A549 (cell line): ENCODE measurements at regions not wholly inside any gene's neighbourhood (a gene's known extent, or its start where the extent isn't known, plus 50 kb on each side); places are given as distances from the start of the nearest gene placed in this dataset.

ENCODE experiments used
- ATAC-seq, 2 experiments: fragments of 200-7000 bp in 1 of 2; fragments of >200 bp in 1 of 2; cut with Nextera tagmentation in 1 of 2; cut with Tn5 transposase in 1 of 2; 3 replicates each; pipeline versions ENCODE4 v1.8.0 to v1.9.1; 2018 to 2020; ENCODE audit warnings: mild to moderate bottlenecking in 1 of 2, moderate library complexity in 1 of 2
- CTCF ChIA-PET: fragments of 300-600 bp; sonication (Branson Sonifier 250); formaldehyde crosslinking; extraction: SDS; loops from one replicate; lab custom pipeline; 2021; ENCODE audit warnings: antibody characterized with exemption, inconsistent platforms; lab: Yijun Ruan, JAX
- POLR2A ChIA-PET: fragments of 350-600 bp; formaldehyde crosslinking; extraction: SDS; loops from one replicate; lab custom pipeline; 2021; ENCODE audit warnings: antibody characterized with exemption, inconsistent platforms; lab: Yijun Ruan, JAX
- DNase-seq, 2 experiments: peaks; one replicate each; pipeline versions ENCODE4 v3.0.0 to v3.0.0-alpha.2; 2011 to 2016; ENCODE audit warnings: low read depth in 1 of 2, low spot score in 1 of 2
- FAIRE-seq: peaks from 2 replicates; lab custom pipeline; 2011; peaks lifted over from hg19 to GRCh38; lab: Jason Lieb, UNC
- H3K27ac ChIP-seq, 2 experiments: fragments of >200 bp; sonication (Bioruptor Twin); formaldehyde crosslinking; 3 replicates each; pipeline ENCODE4 v1.5.1; 2016 to 2017
- H3K4me1 ChIP-seq: fragments of >200 bp; sonication (Bioruptor Twin); formaldehyde crosslinking; 3 replicates; pipeline ENCODE4 v1.6.1; 2016
- H3K4me2 ChIP-seq: fragments of >200 bp; sonication (Bioruptor Twin); formaldehyde crosslinking; 3 replicates; pipeline ENCODE4 v1.6.1; 2016
- H3K4me3 ChIP-seq: fragments of >200 bp; sonication (Bioruptor Twin); formaldehyde crosslinking; 3 replicates; pipeline ENCODE4 v1.5.1; 2016
- H3K9me3 ChIP-seq: fragments of >200 bp; sonication (Bioruptor Twin); formaldehyde crosslinking; 3 replicates; pipeline ENCODE4 v1.6.1; 2016
- CBX8 ChIP-seq: fragments of 200-600 bp; sonication (generic); IDR thresholded peaks from 2 replicates; pipeline ENCODE4 v1.6.1; 2016
- CEBPB ChIP-seq, 2 experiments: fragments of >200 bp in 1 of 2; sonication (Bioruptor Twin) in 1 of 2; formaldehyde crosslinking in 1 of 2; IDR thresholded peaks; 2 replicates each; pipeline ENCODE4 v1.6.1; 2012 to 2016
- EHMT2 ChIP-seq: fragments of 200-600 bp; sonication (generic); IDR thresholded peaks from 2 replicates; pipeline ENCODE4 v1.6.1; 2016; ENCODE audit warnings: antibody characterized with exemption, low read depth, mild to moderate bottlenecking, moderate library complexity
- ELK1 ChIP-seq: fragments of 150-350 bp; IDR thresholded peaks from 2 replicates; pipeline ENCODE4 v1.6.1; 2014; ENCODE audit warnings: low read depth, mild to moderate bottlenecking, low read length
- EP300 ChIP-seq, 2 experiments: fragments of >200 bp; sonication (Bioruptor Twin); formaldehyde crosslinking; IDR thresholded peaks; 2 replicates in 1 of 2; 3 replicates in 1 of 2; pipeline ENCODE4 v1.6.1; 2016 to 2017
- ESRRA ChIP-seq: fragments of 150-350 bp; IDR thresholded peaks from 2 replicates; pipeline ENCODE4 v1.6.1; 2014; ENCODE audit warnings: mild to moderate bottlenecking, low read length, borderline replicate concordance
- FOSB ChIP-seq: fragments of 250-450 bp; sonication (Bioruptor Pico); IDR thresholded peaks from 2 replicates; pipeline ENCODE4 v1.5.0; 2020; ENCODE audit warnings: mild to moderate bottlenecking, moderate library complexity
- GATA3 ChIP-seq: IDR thresholded peaks from 2 replicates; pipeline ENCODE4 v1.6.1; 2012; ENCODE audit warnings: borderline replicate concordance
- HEYL ChIP-seq: fragments of 250-450 bp; sonication (Bioruptor Pico); IDR thresholded peaks from 2 replicates; pipeline ENCODE4 v1.8.0; 2021; ENCODE audit warnings: mild to moderate bottlenecking, moderate library complexity
- MAZ ChIP-seq: fragments of 150-350 bp; IDR thresholded peaks from 2 replicates; pipeline ENCODE4 v1.6.1; 2014; ENCODE audit warnings: antibody characterized with exemption, low read depth, low read length, borderline replicate concordance
- POLR2AphosphoS2 ChIP-seq: conservative IDR thresholded peaks from 2 replicates; pipeline ENCODE4 v1.6.1; 2012; ENCODE audit warnings: low read length, improper control_type of control experiment, inconsistent platforms
- RAD21 ChIP-seq, 2 experiments: fragments of >200 bp in 1 of 2; sonication (Bioruptor Twin) in 1 of 2; formaldehyde crosslinking in 1 of 2; IDR thresholded peaks in 1 of 2; conservative IDR thresholded peaks in 1 of 2; 2 replicates in 1 of 2; 3 replicates in 1 of 2; pipeline ENCODE4 v1.6.1; 2012 to 2018; ENCODE audit warnings: inconsistent platforms in 1 of 2
- RARB ChIP-seq: fragments of 250-450 bp; sonication (Bioruptor Pico); IDR thresholded peaks from 2 replicates; pipeline ENCODE4 v1.8.0; 2021; ENCODE audit warnings: mild to moderate bottlenecking, moderate library complexity
- RNF2 ChIP-seq: fragments of 200-600 bp; sonication (generic); IDR thresholded peaks from 2 replicates; pipeline ENCODE4 v1.6.1; 2016; ENCODE audit warnings: low read depth, mild to moderate bottlenecking, antibody characterized with exemption, moderate library complexity, borderline replicate concordance
- SREBF2 ChIP-seq: fragments of 450-650 bp; IDR thresholded peaks from 2 replicates; pipeline ENCODE4 v1.6.1; 2014; ENCODE audit warnings: mild to moderate bottlenecking, moderate library complexity
- ZC3H11A ChIP-seq: fragments of 450-650 bp; IDR thresholded peaks from 2 replicates; pipeline ENCODE4 v1.6.1; 2014; ENCODE audit warnings: antibody characterized with exemption, mild to moderate bottlenecking
- WGBS: methylation state at CpG from one replicate; pipeline ENCODE4 v1.1.6; 2017; ENCODE audit errors: missing lambda C conversion rate; 5-methylcytosine and 5-hydroxymethylcytosine counted together
- TF ChIP-seq, protein P1 (sequence below): fragments of >200 bp; sonication (Bioruptor Twin); formaldehyde crosslinking; IDR thresholded peaks from 3 replicates; pipeline ENCODE4 v1.6.1; 2016
- TF ChIP-seq, protein P2 (sequence below): fragments of 450-650 bp; IDR thresholded peaks from 2 replicates; pipeline ENCODE4 v1.6.1; 2014; ENCODE audit warnings: antibody characterized with exemption
- TF ChIP-seq, protein P3 (sequence below): fragments of 250-450 bp; sonication (Bioruptor Pico); IDR thresholded peaks from 2 replicates; pipeline ENCODE4 v1.5.0; 2020; ENCODE audit warnings: low read depth, mild to moderate bottlenecking, moderate library complexity
- TF ChIP-seq, protein P4 (sequence below): fragments of 250-450 bp; sonication (Bioruptor Pico); IDR thresholded peaks from 2 replicates; pipeline ENCODE4 v1.5.0; 2021; ENCODE audit warnings: mild to moderate bottlenecking, moderate library complexity, borderline replicate concordance

GRCh38 chr22:26952004-26952403 lies 294.6 kb downstream of the MIAT start (continued):
- no peak for TF ChIP-seq ELK1

GRCh38 chr22:26952451-26953011 lies 295.1 kb downstream of the MIAT start:
- H3K4me1 ChIP-seq, result no peaks in the 10 kb centered on the region
- no peak overlapping the region for H3K27ac ChIP-seq
- no peaks in the 10 kb centered on the region for H3K9me3 ChIP-seq
- no peak overlapping the region for H3K4me3 ChIP-seq
- TF ChIP-seq CBX8, result no peak
- TF ChIP-seq GATA3, result no peak
- TF ChIP-seq, protein P1, sequence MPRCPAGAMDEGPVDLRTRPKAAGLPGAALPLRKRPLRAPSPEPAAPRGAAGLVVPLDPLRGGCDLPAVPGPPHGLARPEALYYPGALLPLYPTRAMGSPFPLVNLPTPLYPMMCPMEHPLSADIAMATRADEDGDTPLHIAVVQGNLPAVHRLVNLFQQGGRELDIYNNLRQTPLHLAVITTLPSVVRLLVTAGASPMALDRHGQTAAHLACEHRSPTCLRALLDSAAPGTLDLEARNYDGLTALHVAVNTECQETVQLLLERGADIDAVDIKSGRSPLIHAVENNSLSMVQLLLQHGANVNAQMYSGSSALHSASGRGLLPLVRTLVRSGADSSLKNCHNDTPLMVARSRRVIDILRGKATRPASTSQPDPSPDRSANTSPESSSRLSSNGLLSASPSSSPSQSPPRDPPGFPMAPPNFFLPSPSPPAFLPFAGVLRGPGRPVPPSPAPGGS, result no peak
- no peak for TF ChIP-seq SREBF2
- no peak for TF ChIP-seq ELK1
- TF ChIP-seq ZC3H11A, result no peak
- TF ChIP-seq EP300 (IDR thresholded peaks at IDR 0.05), result no peak
- TF ChIP-seq, protein P2, sequence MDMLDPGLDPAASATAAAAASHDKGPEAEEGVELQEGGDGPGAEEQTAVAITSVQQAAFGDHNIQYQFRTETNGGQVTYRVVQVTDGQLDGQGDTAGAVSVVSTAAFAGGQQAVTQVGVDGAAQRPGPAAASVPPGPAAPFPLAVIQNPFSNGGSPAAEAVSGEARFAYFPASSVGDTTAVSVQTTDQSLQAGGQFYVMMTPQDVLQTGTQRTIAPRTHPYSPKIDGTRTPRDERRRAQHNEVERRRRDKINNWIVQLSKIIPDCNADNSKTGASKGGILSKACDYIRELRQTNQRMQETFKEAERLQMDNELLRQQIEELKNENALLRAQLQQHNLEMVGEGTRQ, result no peak
- TF ChIP-seq, protein P3, sequence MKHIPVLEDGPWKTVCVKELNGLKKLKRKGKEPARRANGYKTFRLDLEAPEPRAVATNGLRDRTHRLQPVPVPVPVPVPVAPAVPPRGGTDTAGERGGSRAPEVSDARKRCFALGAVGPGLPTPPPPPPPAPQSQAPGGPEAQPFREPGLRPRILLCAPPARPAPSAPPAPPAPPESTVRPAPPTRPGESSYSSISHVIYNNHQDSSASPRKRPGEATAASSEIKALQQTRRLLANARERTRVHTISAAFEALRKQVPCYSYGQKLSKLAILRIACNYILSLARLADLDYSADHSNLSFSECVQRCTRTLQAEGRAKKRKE (CRISPR knock-in tag), result no peak
- no peak for TF ChIP-seq RNF2
- TF ChIP-seq HEYL (CRISPR knock-in tag), result no peak
- no peak for TF ChIP-seq POLR2AphosphoS2
- TF ChIP-seq, all 56 proteins: peak for 0
- no peak for ATAC-seq
- POLR2A ChIA-PET, result no interaction called here
- no peak for DNase-seq
- no peak overlapping the region for H3K4me2 ChIP-seq
- CTCF ChIA-PET, result interaction anchor here (1.3 kb wide), 1 partner anchor 19 kb away, joined by 3 read pairs; no protein-coding TSS in a partner anchor
- no peak for FAIRE-seq
- 60% methylated on average over 14 of the region's 15 CpGs for WGBS

DNA sequence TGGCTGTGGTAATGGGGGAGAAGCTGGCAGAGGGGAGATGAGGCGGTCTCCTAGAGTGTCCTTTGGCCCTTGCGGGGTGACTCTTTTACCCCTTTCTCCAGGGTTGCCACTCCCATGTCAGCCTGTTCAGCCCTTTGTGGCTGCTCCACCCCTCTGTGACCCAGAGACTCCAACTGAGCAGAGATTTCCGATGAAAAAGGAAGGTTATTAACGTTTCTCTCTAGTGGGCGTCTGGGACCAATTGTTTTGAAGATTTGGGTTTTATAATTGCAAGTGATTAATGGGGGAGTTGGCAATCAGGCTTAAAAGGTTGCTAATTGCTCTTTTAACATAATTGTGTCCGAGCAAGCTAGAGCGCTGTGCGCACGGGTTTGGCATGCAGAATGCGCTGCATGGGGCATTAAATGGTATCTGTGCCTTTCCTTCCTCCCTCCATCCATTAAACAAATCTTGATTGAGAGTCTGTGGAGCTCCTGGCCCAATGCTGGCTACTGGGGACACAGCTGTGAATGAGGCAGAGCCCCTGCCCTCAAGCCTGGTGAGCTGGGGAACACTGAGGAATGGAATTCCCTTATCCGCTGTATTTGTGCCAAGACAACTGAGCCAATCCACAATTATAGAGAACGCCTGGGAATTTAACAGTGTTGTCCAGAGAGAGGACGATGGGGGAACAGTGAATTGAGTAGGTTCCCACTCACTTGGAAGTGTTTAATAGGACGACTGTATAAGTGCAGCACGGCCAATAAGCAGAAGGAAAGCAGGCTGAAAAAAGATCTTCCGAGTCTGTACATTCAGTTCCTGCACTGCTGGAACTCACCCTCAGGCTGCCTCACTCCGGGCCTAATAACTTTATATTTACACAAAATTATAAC lies 295.9 kb downstream of the MIAT start:
- H3K4me1 ChIP-seq, result no peaks in the 10 kb centered on the region
- no peak for TF ChIP-seq FOSB (CRISPR knock-in tag)
- TF ChIP-seq RAD21 (conservative IDR thresholded peaks at IDR 0.05 in 1 of 2, IDR thresholded peaks at IDR 0.05 in 1 of 2), result no peak
- TF ChIP-seq, protein P4, sequence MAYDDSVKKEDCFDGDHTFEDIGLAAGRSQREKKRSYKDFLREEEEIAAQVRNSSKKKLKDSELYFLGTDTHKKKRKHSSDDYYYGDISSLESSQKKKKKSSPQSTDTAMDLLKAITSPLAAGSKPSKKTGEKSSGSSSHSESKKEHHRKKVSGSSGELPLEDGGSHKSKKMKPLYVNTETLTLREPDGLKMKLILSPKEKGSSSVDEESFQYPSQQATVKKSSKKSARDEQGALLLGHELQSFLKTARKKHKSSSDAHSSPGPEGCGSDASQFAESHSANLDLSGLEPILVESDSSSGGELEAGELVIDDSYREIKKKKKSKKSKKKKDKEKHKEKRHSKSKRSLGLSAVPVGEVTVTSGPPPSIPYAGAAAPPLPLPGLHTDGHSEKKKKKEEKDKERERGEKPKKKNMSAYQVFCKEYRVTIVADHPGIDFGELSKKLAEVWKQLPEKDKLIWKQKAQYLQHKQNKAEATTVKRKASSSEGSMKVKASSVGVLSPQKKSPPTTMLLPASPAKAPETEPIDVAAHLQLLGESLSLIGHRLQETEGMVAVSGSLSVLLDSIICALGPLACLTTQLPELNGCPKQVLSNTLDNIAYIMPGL, result no peak
- no peak for TF ChIP-seq MAZ
- TF ChIP-seq CEBPB (IDR thresholded peaks at IDR 0.05), result no peak
- no peak for TF ChIP-seq EHMT2
- no peak for TF ChIP-seq ESRRA
- no peak for TF ChIP-seq RARB (CRISPR knock-in tag)
- H3K4me3 ChIP-seq, result no peak overlapping the region
- H3K9me3 ChIP-seq, result no peaks in the 10 kb centered on the region
- DNase-seq (no peak), FAIRE-seq (no peak), ATAC-seq (no peak)
- 66% methylated on average over 17 of the region's 17 CpGs for WGBS
- H3K4me2 ChIP-seq, result no peak overlapping the region
- no peak overlapping the region for H3K27ac ChIP-seq
- CTCF ChIA-PET, result no interaction called here
- POLR2A ChIA-PET, result no interaction called here
